Endothelial cell of umbilical vein (primary cell): ENCODE measurements at regions not wholly inside any gene's neighbourhood (a gene's known extent, or its start where the extent isn't known, plus 50 kb on each side); places are given as distances from the start of the nearest gene placed in this dataset.

ENCODE experiments used
- EZH2 ChIP-seq: IDR thresholded peaks from 2 replicates; pipeline ENCODE4 v1.6.1; 2012; ENCODE audit warnings: borderline replicate concordance, low read depth, mild to moderate bottlenecking, moderate library complexity, low read length, inconsistent platforms; ENCODE audit not compliant: severe bottlenecking
- FOS ChIP-seq: IDR thresholded peaks from 2 replicates; pipeline ENCODE4 v1.6.1; 2011; ENCODE audit warnings: mild to moderate bottlenecking, low read length, moderate library complexity, borderline replicate concordance; ENCODE audit not compliant: insufficient read depth
- GATA2 ChIP-seq: IDR thresholded peaks from 2 replicates; pipeline ENCODE4 v1.7.0; 2011; ENCODE audit warnings: low read depth, mild to moderate bottlenecking, moderate library complexity, mixed read lengths, low read length; ENCODE audit not compliant: insufficient read length, insufficient read depth
- JUN ChIP-seq: IDR thresholded peaks from 2 replicates; pipeline ENCODE4 v1.6.1; 2011; ENCODE audit warnings: borderline replicate concordance, low read depth; ENCODE audit not compliant: insufficient read length, insufficient read depth
- MYC ChIP-seq: IDR thresholded peaks from one replicate; pipeline ENCODE4 v1.6.1; 2011; ENCODE audit warnings: mild to moderate bottlenecking, low read depth, low read length
- POLR2A ChIP-seq: IDR thresholded peaks from 2 replicates; pipeline ENCODE4 v1.6.1; 2012; ENCODE audit warnings: low read depth, mild to moderate bottlenecking, control low read depth, low read length
- POLR2AphosphoS5 ChIP-seq: IDR thresholded peaks from 2 replicates; pipeline ENCODE4 v1.6.1; 2012; ENCODE audit warnings: low read depth, mild to moderate bottlenecking, control low read depth, low read length, moderate library complexity; ENCODE audit not compliant: insufficient read depth
- TF ChIP-seq, protein P1 (sequence below), 2 donors: IDR thresholded peaks; 1 replicate in 1 of 2; 2 replicates in 1 of 2; pipeline ENCODE4 v1.5.1; 2011; ENCODE audit warnings: low read length in 2 of 2, mild to moderate bottlenecking in 2 of 2, moderate library complexity in 2 of 2, control low read depth in 1 of 2, inconsistent platforms in 1 of 2, low read depth in 1 of 2; ENCODE audit not compliant: insufficient read depth in 1 of 2; ENCODE audit errors: extremely low read depth in 1 of 2
- TF ChIP-seq, protein P2 (sequence below): IDR thresholded peaks from 2 replicates; pipeline ENCODE4 v1.6.1; 2011; ENCODE audit not compliant: insufficient read depth, insufficient read length

DNA sequence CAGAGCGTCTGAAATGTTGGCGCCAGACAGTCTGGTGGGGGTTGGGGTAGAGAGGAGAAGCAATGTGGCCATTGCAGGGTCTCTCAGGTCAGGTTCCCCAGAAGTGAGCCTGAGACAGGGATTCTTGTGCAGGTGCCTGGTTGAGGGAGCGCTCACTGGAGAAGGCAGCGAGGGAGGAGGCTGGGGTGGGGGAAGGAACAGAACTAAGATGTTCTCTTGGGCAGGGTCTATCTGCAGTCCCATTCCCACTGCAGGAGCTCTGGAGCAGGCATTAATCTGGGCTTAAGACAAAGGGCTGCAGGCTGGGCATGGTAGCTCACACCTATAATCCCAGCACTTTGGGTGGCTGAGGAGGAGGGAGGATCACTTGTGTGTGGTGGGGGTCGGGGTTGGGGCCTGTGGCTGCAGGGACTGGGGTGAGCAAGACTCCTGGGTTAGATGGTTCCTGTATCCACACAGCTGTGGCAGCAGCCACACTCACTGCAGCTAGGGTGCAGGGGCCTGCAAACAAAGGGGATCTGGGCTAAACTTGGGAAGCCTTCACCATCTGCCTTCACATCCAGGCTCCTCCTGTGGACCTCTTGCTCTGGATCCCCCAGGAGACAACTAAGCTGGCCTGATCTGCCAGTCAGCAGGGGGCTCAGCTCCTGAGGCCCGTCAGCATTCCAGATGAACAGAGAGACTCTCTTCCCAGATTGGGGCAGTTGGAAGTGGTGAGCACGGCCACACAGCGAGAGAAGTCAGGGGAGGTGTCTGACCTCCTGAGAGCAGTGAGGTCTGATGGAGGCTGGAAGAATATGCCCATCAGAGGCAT is 172.5 kb downstream of the ABHD5 start:
- TF ChIP-seq POLR2AphosphoS5 (no peak), EZH2 (no peak), POLR2A (no peak), FOS (no peak), JUN (no peak), MYC (no peak), GATA2 (no peak)
- TF ChIP-seq, protein P1, sequence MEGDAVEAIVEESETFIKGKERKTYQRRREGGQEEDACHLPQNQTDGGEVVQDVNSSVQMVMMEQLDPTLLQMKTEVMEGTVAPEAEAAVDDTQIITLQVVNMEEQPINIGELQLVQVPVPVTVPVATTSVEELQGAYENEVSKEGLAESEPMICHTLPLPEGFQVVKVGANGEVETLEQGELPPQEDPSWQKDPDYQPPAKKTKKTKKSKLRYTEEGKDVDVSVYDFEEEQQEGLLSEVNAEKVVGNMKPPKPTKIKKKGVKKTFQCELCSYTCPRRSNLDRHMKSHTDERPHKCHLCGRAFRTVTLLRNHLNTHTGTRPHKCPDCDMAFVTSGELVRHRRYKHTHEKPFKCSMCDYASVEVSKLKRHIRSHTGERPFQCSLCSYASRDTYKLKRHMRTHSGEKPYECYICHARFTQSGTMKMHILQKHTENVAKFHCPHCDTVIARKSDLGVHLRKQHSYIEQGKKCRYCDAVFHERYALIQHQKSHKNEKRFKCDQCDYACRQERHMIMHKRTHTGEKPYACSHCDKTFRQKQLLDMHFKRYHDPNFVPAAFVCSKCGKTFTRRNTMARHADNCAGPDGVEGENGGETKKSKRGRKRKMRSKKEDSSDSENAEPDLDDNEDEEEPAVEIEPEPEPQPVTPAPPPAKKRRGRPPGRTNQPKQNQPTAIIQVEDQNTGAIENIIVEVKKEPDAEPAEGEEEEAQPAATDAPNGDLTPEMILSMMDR (IDR thresholded peaks at IDR 0.05; ENCODE audit: extremely low read depth in 1 of 2, insufficient read depth in 1 of 2, low read depth in 1 of 2, low read length in 2 of 2): no peak
- TF ChIP-seq, protein P2, sequence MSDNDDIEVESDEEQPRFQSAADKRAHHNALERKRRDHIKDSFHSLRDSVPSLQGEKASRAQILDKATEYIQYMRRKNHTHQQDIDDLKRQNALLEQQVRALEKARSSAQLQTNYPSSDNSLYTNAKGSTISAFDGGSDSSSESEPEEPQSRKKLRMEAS: no peak
